ENCODE measurements at regions not wholly inside any gene's neighbourhood (a gene's known extent, or its start where the extent isn't known, plus 50 kb on each side); places are given as distances from the start of the nearest gene placed in this dataset.

- no peak for TF ChIP-seq CTCF (IDR thresholded peaks at IDR 0.05; ENCODE audit: insufficient read depth, missing control alignments)
- no peak for FAIRE-seq
Observed at GRCh38 chr7:131956864-131957263, 400.4 kb upstream of the PODXL start.

GRCh38 chr7:131955679-131956078 is 399.3 kb upstream of the PODXL start:
- TF ChIP-seq CTCF (IDR thresholded peaks at IDR 0.05; ENCODE audit: insufficient read depth, missing control alignments): no peak
- no peak for DNase-seq (ENCODE audit: insufficient read length, low spot score)
- FAIRE-seq: no peak

More at GRCh38 chr7:131956864-131957263, 400.4 kb upstream of the PODXL start:
- DNase-seq (ENCODE audit: insufficient read length, low spot score): no peak

- TF ChIP-seq CTCF (IDR thresholded peaks at IDR 0.05; ENCODE audit: insufficient read depth, missing control alignments): no peak
- DNase-seq (ENCODE audit: insufficient read length, low spot score) (no peak), FAIRE-seq (no peak)
Observed at GRCh38 chr7:131953184-131953583, 396.8 kb upstream of the PODXL start.

GRCh38 chr7:131952365-131952764 is 395.9 kb upstream of the PODXL start:
- no peak for DNase-seq (ENCODE audit: insufficient read length, low spot score)
- no peak for TF ChIP-seq CTCF (IDR thresholded peaks at IDR 0.05; ENCODE audit: insufficient read depth, missing control alignments)
- no peak for FAIRE-seq

GRCh38 chr7:131950758-131951157 is 394.3 kb upstream of the PODXL start:
- DNase-seq (ENCODE audit: insufficient read length, low spot score) (no peak), FAIRE-seq (no peak)
- no peak for TF ChIP-seq CTCF (IDR thresholded peaks at IDR 0.05; ENCODE audit: insufficient read depth, missing control alignments)

GRCh38 chr7:131949659-131950058 is 393.2 kb upstream of the PODXL start:
- no peak for FAIRE-seq
- TF ChIP-seq CTCF (IDR thresholded peaks at IDR 0.05; ENCODE audit: insufficient read depth, missing control alignments): no peak
- no peak for DNase-seq (ENCODE audit: insufficient read length, low spot score)

GRCh38 chr7:131948434-131949053 is 392.1 kb upstream of the PODXL start:
- no peak for TF ChIP-seq CTCF (IDR thresholded peaks at IDR 0.05; ENCODE audit: insufficient read depth, missing control alignments)
- peak; percentile 84 for FAIRE-seq
- DNase-seq (ENCODE audit: insufficient read length, low spot score): peak; percentile 83
